SK-MEL-5 (cell line): ENCODE measurements at regions not wholly inside any gene's neighbourhood (a gene's known extent, or its start where the extent isn't known, plus 50 kb on each side); places are given as distances from the start of the nearest gene placed in this dataset.
"Not testable (repeated sequence)": the region's sequence is repeated elsewhere in the genome, so short reads cannot be mapped to it uniquely, and the experiment has no call there.

Experiments used
- DNase-seq: peaks from one replicate; pipeline ENCODE4 v3.0.0-alpha.2; 2016; ENCODE audit warnings: low read depth, low spot score
- in situ Hi-C: cut with HindIII; loops from 2 replicates; pipeline ENCODE4 v1.10.0; 2016; ENCODE audit warnings: low sequenced_read_pairs, high pct_unique_total_duplicates, low pct_unique_long_range_greater_than_20kb

DNA sequence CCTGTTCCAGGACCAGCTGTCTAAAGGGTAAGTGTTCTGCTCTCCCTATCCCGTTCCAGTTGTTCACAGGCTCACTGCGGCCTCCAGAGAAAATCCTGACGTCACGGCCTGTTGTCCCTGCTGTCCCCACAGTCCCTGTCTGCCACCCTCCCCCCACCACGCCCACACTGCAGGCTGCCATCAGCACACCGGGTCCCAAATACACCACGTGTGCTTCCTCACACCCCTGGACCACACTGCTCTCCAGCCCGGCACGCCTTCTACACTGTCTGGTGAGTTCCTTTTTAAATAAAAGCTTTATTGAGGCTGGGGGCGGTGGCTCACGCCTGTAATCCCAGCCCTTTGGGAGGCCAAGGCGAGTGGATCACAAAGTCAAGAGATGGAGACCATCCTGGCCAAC lies 88.3 kb upstream of the RUFY1 start:
- DNase-seq: no peak
- in situ Hi-C loops: no loop called here

DNA sequence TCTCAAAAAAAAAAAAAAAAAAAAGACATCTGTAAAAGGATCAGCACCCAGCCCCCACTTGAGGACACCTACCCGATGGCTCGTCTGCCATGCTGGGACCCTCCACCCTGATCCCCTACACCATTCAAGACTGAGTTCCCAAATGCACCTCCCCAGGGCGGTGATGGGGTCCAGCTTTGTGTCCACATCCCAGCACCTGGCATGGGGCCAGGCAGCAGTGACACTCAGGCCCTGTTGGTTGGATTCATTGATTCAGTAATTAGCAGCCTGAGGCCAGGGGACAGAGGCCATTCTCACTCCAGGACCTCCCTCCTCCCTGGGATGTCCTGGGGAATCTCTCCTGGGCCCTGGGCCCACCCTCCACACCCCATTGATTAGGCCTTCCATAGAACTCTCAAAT lies 88.8 kb upstream of the RUFY1 start:
- in situ Hi-C loops: no loop called here

DNA sequence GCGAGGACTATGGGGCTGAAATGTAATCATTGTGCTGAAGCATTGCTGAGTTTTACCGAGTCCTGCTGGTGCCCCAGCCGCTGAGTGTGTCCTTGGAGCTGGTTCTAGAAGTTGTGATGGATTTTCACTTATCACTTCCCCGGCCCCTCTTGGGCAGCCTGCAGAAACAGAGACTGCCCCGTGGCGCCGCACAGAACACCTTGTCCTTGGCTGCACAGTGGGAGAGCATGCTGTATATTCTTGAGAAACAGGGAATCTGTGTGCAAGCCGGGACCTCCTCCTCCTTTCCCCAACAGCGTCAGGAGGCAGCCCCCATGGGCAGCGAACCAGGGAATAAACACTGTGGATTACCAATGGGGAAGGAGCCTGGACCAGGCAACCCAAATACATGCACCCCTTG lies 90.6 kb upstream of the RUFY1 start:
- in situ Hi-C loops: no loop called here
- DNase-seq: no peak

More for the DNA sequence above, 88.8 kb upstream of the RUFY1 start:
- no peak for DNase-seq

DNA sequence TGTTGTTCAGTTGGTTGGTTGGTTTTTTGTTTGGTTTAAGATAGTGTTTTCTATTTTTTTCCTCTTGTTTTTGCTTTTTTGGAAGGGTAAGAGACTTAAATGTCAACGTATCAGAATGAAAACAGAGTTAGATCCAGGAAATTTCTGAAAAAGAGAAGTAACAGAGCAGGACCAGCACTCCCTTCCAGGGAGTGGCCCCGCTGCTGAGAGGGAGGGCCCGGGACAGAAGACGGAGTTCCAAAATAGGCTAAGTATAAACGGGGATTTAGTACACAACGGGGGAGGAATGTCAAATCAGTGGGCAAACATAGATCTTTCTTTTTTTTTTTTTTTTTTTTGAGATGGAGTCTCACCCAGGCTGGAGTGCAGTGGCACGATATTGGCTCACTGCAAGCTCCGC lies 92.7 kb upstream of the RUFY1 start:
- no peak for DNase-seq
- in situ Hi-C loops: no loop called here

DNA sequence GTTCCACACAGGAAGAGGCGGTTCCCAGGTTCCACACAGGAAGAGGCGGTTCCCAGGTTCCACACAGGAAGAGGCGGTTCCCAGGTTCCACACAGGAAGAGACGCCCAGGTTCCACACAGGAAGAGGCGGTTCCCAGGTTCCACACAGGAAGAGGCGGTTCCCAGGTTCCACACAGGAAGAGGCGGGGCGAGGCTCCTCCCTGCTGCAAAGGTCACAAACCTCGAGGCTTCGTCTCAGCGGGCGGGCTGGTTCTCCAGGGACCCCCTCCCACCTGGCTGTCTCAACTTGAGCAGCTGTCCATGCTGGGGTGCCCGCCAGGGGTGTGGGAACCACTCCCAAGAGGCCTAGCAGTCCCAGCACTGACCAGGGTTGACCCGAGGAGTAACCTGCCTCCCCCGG lies 94.3 kb upstream of the RUFY1 start:
- in situ Hi-C loops, DNase-seq: not testable (repeated sequence)

DNA sequence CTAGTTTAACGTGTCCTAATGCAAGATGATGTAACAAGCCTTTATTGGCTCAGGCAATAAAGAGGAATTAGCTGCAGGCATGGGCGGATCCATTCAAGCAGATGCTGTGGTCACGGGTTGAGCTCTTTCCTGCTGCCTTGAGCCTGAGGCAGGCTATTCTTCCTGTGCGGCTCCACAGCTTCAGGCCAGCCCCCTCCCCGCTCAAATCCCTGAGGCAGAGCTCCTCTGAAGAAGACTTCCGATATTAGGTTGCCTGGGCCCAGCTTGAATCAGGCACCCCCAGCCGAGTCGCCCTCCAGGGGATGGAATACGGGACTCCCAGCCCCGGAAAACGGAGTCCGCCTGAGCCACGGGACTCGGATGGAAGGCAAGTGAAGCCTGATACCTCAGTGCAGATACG lies 95.0 kb upstream of the RUFY1 start:
- in situ Hi-C loops: no loop called here

DNA sequence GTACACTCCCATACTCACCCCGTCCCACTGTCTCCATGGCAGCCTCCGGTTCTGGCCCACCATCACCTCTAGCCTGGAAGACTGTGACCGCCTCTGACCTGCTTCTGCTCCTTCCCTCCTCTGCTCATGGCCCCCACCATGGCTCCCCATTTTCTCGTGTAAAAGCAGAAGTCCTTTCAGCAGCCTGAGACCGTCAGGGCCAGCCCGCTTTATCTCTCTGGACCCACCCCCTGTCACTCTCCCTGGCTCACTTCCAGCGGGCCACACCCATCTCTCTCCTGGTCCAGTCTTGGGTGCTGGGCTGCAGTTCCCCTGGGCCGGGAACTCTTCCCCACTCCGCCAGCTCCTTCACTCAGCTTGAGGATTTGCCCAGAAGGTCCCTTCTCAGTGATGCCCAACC lies 96.0 kb upstream of the RUFY1 start:
- no peak for DNase-seq
- in situ Hi-C loops: no loop called here

More for the DNA sequence above, 95.0 kb upstream of the RUFY1 start:
- no peak for DNase-seq

DNA sequence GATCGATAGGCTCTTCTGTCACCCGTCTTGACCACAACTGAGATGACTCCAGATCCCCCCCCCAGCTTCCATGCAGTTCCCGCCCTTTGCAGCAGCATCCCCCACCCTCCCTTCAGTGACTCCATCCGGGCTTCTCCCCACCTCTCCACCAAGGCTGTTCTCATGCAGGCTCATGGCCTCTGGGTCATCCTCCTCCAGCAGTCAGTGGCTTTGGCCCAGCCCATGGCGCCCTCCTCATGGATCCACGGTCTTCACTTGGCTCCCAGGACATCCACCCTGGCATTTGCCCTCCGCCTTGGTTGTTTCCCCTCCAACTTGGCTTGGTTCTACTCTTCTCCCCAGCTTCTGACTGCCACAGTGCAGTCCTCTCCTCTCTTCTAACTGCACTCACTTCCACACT lies 96.7 kb upstream of the RUFY1 start:
- in situ Hi-C loops: no loop called here
- DNase-seq: no peak

DNA sequence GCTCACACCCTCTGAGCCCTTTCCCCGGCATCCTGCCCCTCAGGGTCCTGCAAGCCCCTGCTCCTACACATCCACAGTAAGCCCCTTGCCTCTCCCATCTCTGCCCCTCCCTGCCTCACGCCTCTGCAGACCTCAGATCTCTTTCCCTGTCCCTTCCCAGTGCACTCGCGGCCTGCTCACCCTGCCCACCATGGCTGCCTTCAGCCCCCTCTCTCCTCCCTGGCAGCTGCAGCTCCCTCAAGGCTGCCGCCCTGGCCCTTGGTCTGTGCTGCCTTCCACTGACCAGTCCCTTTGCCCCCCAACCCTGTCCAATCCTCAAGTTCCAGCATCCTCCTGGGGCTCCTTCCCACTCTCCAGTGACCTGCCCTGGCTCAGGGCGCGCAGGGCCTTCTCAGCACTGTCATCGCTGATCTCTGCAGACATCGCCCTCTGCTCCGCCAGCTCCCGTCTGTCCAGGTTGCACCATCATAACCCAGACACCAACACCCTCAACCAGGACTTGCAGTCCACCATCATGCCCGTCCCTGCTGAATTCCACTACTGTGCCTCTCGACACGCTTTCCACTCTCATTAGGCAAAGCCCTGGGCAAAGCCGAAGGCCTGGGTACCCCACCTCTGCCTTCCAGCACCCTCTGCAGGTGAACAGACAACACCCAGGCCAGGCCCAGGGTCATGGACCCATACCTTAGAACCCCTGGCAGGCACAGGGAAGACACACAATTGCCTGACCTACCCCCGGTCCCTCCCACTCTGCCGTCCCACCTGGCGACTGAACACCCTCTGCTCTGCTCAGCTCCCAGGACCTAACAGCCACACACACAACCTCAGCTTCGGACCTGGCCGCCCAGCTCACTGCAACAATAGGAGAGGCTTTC lies 97.8 kb upstream of the RUFY1 start:
- DNase-seq: no peak
- in situ Hi-C loops: no loop called here

DNA sequence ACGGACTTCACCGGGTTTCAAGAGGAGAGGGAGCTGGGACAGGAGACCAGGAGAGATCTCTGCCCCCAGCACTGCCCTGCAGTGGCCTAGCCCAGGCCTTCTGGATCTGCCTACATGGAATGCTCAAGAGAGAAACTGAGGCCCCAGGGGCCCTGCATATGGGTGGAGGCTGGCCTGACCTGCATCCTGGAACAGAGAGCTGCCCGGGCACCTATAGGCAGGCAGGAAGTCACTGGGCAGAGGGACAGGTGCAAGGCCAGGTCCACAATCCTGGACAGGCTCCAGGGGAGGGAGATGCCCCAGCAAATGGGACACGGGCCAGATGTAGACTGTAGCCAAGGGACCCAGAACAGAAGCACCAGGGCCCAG lies 98.5 kb upstream of the RUFY1 start:
- in situ Hi-C loops: no loop called here
- no peak for DNase-seq

DNA sequence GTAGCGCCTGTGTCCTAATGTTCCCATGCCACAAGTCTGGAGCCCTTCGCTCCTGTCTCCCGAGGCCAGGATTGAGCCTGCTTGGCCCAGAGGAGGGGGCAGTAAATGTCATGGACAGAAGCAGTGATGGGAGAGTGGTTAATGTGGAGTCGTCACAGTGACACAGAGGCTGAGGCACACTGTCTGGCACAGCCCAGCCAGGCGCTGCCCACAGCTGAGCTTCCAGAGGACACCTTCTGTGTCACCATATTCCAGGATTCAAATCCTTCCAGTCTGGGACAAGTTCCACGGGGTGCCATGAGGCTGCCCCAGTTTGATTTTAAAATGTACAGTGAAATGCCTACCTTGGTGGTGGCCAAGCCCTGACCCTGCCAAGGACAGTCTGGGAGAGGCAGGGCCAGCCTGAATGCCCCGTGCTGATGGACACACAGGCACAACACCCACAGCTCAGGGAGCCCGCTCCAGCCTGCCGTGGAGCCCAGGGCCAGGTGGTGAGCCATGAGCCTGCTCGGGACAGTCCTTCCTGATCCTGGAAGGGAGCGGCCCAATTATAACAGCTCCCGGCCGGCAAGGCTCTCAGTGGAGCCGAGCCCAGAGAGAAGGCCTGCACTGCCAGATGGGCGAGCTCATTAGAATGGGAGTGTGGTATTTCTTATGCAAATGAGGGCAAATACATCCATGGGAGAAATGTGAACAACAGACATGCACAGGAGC lies 99.1 kb upstream of the RUFY1 start:
- DNase-seq: no peak
- in situ Hi-C loops: no loop called here

DNA sequence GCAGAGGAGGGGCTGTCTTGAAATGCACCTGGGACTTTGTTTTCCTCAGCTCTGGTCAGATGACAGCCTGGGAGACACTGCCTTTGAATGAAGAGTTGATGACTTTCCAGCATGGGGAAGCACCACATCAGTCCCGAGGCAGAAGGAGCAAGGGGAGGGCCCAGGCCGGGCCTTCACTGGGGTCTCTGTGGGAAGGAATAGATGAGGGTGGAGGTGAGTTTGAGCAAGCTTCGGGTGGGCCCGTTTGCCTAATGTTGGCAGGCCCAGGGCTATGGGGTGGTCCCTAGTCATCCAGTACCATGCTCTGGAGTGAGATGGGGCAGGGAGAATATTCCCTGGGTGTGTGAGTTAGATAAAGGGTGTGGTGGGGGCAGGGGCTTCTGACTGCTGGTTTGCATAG lies 100.4 kb upstream of the RUFY1 start:
- DNase-seq, in situ Hi-C loops: not testable (repeated sequence)

DNA sequence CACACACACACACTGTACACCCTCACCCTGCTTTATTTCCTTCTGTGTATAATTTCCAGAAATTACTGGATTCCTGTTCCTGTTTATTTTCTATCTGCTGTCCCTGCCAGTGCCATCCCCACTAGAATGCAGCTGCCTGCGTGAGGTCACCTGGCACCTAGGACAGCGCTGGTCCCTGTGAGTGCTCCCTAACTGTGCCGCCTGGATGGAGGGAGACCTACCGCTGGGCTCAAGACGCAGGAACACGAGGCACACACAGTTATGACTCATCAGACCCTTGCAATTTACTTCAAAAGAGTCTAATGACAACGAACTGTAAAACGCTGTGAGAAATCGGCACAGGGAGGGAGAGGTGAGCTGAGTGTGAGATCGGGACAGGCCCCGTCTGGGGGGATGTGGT lies 102.1 kb upstream of the RUFY1 start:
- in situ Hi-C loops, DNase-seq: not testable (repeated sequence)

DNA sequence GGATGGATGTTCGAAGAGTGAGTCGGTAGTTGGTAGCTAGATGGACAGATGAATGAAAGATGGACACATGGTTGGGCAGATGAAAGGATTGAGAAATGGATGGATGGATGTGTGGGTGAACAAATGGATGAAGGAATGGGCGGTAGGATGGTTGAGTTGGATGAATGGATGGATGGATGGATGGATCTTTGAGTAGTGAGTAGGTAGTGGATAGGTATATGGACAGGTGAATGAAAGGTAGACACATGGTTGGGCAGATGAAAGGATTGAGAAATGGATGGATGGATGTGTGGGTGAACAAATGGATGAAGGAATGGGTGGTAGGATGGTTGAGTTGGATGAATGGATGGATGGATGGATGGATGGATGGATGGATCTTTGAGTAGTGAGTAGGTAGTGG lies 97.0 kb upstream of the ADAMTS2 start:
- in situ Hi-C loops, DNase-seq: not testable (repeated sequence)

DNA sequence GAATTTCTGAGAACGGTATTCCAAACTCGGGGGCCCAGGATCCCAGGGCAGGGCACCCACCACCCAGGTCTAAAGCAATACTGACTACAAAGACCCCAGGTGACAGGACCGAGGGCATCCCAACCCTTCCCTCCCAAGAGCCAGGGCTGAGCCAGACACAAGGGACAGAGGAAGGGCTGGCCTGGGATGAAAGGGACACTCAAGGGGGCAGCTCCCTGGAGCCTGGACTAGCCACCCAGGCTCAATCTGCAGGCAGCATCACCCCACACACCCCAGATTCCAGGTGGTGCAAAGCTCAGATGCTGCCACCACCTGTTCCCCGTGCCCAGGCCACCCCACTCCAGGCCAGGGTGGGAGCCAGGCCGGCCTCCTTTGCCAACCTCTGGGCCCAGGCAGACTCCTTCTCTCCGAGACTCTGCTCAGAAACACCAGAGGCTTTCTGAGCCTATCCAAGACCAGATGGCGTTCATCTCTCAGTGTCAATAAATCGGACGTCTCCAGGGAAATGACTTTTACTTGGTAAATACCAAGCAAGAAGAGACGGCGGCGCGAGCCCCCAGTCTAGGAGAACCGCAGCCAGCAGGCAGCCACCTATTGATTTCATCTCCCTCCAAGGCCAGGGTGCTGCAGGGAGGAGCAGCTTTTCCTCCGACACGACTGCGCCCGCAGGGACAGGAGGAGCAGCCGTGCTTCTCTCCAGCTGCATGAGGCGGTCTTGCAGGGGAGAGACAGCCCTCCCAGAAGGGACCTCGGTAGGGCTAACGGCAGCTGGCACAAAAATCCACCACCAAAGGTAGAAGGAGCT lies 94.1 kb upstream of the ADAMTS2 start:
- DNase-seq: no peak
- in situ Hi-C loops: no loop called here

DNA sequence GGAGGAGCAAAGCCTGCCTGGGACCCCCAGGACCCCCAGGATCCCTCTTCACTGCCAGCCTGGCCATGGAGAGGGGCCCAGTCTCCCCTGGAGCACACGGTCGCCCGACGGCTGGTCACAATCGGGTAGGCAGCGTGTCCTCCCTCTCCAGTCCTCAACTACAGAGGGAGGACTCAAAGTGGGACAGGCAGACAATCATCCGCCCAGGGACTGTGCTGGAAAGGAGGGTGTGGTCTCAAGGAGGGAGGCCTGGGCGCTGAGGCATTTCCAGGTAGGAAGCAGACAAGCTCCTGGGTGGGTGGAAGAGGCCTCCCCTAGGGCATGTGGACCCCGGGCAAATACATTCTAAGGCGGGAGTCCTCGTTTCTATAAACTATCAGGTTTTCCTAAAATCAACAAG lies 93.2 kb upstream of the ADAMTS2 start:
- in situ Hi-C loops: no loop called here
- DNase-seq: no peak

DNA sequence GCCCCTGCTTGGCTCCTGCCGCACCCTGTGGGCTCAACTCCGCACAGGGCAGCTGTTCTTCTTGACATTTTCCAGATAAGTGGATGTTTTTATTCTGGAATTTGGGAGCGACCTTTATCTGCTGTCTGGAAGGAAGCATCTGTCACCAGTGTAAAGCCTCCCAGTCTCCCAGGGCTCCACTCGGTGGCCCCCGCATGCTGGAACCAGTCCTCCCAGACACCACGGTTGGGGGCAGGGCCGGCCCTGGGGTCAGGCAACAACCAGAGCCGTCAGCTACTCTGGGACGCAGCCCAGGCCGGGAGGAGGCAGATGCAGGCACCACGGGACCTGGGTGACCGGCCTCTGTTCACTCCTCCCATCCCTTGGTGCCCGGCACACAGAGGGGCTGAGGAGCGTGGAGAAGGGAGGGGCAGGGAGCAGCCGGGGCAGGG lies 92.8 kb upstream of the ADAMTS2 start:
- no peak for DNase-seq
- in situ Hi-C loops: no loop called here

DNA sequence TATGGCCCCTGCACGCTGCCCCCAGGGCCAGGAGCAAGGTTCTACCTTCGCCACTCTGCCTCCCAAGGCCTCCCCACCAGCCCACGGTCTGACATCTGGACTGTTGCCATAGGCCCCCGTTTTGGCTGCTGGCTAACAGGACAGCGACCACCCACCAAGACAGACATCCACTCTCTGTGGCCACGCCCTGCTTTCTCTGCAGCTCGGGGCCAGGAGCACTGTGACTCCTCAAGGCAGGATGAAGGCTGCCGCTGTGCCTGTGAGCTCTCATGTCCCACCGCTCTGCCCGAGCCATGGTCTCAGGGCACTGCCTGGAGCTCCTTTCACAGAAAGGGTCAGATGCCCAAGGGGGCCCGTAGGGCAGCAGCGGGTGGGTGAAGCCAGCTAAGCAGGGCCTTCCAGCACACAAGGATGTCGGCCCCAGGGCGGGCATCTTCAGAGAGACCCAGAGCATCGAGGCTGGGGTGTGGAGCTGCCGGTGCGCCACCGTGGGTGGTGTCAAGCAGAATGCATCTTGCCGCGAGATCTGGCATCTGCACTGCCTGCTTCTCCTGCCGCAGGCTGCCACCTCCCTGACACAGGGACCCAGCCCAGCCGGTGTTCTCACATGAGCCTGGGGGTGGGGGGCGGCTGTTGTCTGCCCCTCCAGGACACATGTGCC lies 92.2 kb upstream of the ADAMTS2 start:
- DNase-seq: no peak
- in situ Hi-C loops: no loop called here
